ENCODE measurements at regions not wholly inside any gene's neighbourhood (a gene's known extent, or its start where the extent isn't known, plus 50 kb on each side); places are given as distances from the start of the nearest gene placed in this dataset.

DNA sequence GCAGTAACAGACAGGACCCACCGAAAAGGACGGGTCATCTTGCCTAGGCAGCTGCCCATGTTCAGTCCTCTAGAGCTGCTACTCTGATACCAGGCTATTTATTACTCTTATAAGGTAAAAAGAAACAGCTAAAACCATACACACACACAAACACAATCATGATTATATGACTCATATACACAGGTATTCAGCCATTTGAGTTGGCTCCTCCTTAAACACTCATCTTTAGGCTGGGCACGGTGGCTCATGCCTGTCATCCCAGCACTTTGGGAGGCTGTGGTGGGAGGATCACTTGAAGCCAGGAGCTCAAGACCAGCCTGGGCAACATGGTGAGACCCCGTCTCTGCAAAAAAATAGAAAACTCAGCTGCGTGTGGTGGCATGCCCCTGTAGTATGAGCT is 76.6 kb downstream of the F11 start:
- ChIA-PET POLR2A (ENCODE audit: unreplicated experiment) (interaction anchor here (0.5 kb wide), 1 partner anchor 70 kb away, joined by 3 read pairs; no protein-coding TSS in a partner anchor), CTCF (no interaction called here)
- no peak for TF ChIP-seq MAZ (IDR thresholded peaks at IDR 0.05; ENCODE audit: borderline replicate concordance, low read depth, low read length)
- no peak for TF ChIP-seq NFE2L2 (IDR thresholded peaks at IDR 0.05; ENCODE audit: low read depth, low read length)
- no peak for TF ChIP-seq MAFK (IDR thresholded peaks at IDR 0.05; ENCODE audit: low read depth, low read length)
- no peak for TF ChIP-seq MXI1 (IDR thresholded peaks at IDR 0.05; ENCODE audit: borderline replicate concordance, low read depth, low read length)
- TF ChIP-seq FOS (IDR thresholded peaks at IDR 0.05; ENCODE audit: low read depth, low read length), result no peak
- dilution Hi-C loops (cut with HindIII; ENCODE audit: low sequenced_read_pairs, unreplicated experiment) (no loop called here), intact Hi-C loops (cut with micrococcal nuclease) (no loop called here), in situ Hi-C loops (cut with MboI; ENCODE audit: low sequenced_read_pairs) (no loop called here)
- Histone ChIP-seq H2BK120ac (ENCODE audit: low read depth, low read length) (no peak overlapping the region), H2AK9ac (replicated peaks; ENCODE audit: low read depth, low read length, poor library complexity) (no peak overlapping the region), H2AFZ (replicated peaks; ENCODE audit: low read length, poor library complexity) (no peak overlapping the region), H3K79me1 (ENCODE audit: low read depth in 1 of 2, low read length in 2 of 2) (no peaks in the 10 kb centered on the region), H3K4me3 (ENCODE audit: insufficient read depth, low read depth, low read length) (no peak overlapping the region), H2AK5ac (ENCODE audit: low read depth, low read length) (no peak overlapping the region), H3K27me3 (ENCODE audit: control insufficient read depth, insufficient read depth, low read length) (no peaks in the 10 kb centered on the region), H3K4me1 (ENCODE audit: control insufficient read depth, insufficient read depth, low read length) (no peaks in the 10 kb centered on the region), H3K9ac (ENCODE audit: low read depth, low read length) (no peak overlapping the region), H3K4me2 (ENCODE audit: low read depth, low read length) (no peak overlapping the region), H4K8ac (ENCODE audit: low read depth in 2 of 2, low read length in 2 of 2) (no peak overlapping the region), H2BK5ac (ENCODE audit: low read depth, low read length, poor library complexity, severe bottlenecking) (no peak overlapping the region), H3K18ac (ENCODE audit: low read depth, low read length) (no peak overlapping the region), H3K27ac (ENCODE audit: insufficient read depth, low read length) (no peak overlapping the region), H3K36me3 (ENCODE audit: control insufficient read depth, insufficient read depth, low read length) (no peaks in the 10 kb centered on the region), H4K5ac (ENCODE audit: low read depth, low read length) (no peak overlapping the region), H4K91ac (ENCODE audit: insufficient read depth, low read depth, low read length) (no peak overlapping the region), H4K20me1 (ENCODE audit: insufficient read depth, low read length) (no peaks in the 10 kb centered on the region), H3K14ac (replicated peaks; ENCODE audit: low read depth, low read length) (no peak overlapping the region), H3K9me3 (ENCODE audit: control insufficient read depth, insufficient read depth, low read length) (peaks cover 2% of the 10 kb centered on the region; the same call in 1 of the 2 replicates), H2BK20ac (ENCODE audit: low read depth, low read length) (no peak overlapping the region), H3K56ac (ENCODE audit: extremely low read depth, insufficient read depth, low read length) (no peak overlapping the region), H3K9me1 (ENCODE audit: insufficient read depth, low read length) (no peaks in the 10 kb centered on the region), H2BK15ac (ENCODE audit: low read depth, low read length) (no peak overlapping the region), H3K4ac (ENCODE audit: low read depth, low read length) (no peak overlapping the region), H3K23ac (ENCODE audit: low read depth, low read length) (no peak overlapping the region)
- BruUV-seq (replicated peaks), result no TSS peak
- WGBS, 2 experiments (ENCODE audit: extremely low coverage in 2 of 2, insufficient read length in 1 of 2), result no CpG with 5 or more reads among the region's 5 CpGs
- DNase-seq (no peak), ATAC-seq (ENCODE audit: low read depth) (no peak)
